COLO668 (cell line): ENCODE measurements at regions not wholly inside any gene's neighbourhood (a gene's known extent, or its start where the extent isn't known, plus 50 kb on each side); places are given as distances from the start of the nearest gene placed in this dataset.

Source experiments
- DNase-seq: peaks from one replicate; lab custom pipeline; 2025; ENCODE audit not compliant: unreplicated experiment; lab: John Stamatoyannopoulos, UW

DNA sequence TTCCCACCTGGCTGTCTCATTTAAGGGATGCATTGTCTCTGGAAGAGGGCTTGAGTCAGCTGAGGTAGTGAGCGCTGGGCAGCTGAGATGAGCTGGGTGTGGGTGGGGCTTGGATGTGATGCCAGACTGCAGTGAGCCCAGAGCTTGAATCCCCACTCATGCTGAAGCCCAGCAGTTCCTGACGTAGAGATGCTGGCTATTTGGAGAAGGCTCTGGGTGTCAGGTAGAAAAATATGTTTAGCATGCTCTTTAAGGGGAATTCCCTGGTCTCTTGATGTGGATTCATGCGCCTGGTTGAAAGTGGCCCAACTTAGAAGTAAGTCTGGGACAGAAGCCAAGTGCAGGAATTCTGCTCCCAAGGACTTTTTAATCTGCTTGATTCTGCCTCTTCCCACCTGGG is 241.5 kb upstream of the IGFBP3 start:
- DNase-seq: peak; percentile 65

DNA sequence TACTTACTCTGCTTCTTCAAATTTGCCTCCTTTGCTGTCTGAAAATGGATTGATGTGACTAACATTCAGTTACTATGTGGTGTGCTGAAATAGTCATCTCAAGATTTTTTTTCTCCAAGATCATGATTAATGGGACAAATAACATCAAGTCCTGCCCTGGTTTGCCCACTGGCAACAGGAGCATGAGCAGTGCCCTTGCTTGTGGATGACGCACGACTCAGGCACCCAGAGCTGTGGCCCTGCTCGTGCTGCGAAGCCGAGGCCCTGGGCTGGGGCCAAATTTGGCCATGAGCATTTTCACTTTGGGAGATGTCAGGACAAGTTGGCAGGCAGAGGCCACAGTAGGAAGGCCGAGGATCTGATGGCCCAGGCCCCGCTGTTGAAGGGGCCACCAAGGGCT is 239.8 kb upstream of the IGFBP3 start:
- DNase-seq: no peak

DNA sequence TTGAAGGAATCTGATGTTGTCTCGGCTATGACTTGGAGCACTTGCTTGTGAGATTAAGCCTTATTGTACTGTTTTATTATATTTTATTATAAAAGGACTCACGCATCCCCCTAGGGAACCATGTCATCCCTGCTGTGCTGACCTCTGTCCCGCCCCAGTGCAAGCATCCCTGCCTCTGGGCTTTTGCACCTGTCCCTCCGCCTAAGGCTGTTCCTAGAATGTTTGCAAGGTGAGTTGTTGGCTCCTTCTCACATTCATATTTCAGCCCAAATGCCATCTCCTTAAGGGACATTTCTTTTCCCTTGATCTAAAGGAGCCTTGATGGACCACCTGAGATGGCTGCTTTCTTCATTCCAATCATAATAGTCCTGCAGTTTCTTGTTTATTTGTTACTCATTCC is 236.9 kb upstream of the IGFBP3 start:
- DNase-seq: no peak

DNA sequence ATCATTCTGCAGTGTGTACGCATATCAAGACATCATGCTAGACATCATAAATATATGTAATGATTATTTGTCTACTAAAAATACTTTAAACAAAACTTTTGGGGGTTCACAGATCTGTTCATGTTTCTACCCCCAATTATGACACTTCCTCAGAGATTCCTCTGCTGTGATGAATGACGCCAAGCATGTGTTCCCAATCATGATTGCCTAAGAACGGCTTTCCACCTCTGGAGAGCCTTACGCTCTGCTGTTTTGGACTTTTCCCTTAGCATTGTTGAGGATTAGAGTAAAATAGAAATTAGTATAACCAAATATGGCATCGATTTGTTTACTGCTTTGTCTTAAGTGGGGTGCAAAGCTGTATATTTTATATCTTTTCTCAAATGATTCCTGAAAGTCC is 236.3 kb upstream of the IGFBP3 start:
- DNase-seq: no peak

DNA sequence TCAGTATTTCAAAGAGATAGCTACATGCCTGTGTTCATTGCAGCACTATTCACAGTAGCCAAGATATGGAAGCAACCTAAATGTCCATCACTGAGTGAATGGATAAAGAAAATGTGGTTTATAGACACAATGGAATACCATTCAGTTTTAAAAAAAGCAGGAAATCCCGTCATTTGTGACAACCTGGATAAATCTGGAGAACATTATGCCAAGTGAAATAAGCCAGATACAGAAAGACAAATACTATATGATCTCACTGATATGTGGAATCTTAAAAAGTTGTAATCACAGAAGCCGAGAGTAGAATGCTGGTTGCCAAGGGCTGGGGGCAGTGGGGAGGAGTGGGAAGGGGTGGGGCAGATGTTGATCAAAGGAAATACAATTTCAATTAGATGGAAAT is 235.8 kb upstream of the IGFBP3 start:
- DNase-seq: no peak

DNA sequence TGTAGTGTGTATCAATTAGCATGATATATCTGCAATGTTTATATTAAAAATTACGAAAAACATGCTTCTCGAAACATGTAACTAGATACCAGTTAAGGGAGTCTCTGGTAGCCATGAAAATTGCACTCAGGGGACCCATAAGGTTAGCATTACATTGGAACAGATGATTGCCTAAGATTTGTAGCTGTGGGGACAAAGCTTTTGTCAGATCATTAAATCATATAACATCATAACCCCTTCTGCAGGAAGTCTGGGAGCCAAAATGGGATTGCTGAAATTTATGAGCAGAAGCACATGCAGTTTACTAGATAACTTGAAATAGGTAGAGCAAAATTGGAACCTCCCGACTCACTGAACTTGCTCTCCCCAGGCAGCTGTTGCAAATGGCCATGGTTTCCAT is 235.0 kb upstream of the IGFBP3 start:
- DNase-seq: no peak

DNA sequence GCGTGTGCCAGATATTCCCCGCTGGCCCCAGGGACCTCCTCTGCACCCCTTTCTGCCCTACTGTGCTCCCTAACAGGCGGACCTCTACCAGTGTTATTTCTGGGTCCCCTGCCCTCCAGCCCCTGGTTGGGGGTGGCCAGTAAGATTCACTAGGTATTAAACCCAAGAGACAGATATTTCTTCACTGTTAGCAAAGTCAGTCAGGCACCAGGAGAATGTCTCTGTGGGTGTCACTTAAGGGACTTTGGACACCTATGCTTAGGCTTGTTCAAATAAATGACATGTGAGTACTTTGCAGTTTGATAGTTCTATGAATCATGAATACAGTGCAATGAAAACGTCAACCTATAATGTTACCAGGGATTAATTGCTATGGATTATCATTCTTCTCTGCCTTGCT is 234.3 kb upstream of the IGFBP3 start:
- DNase-seq: no peak

DNA sequence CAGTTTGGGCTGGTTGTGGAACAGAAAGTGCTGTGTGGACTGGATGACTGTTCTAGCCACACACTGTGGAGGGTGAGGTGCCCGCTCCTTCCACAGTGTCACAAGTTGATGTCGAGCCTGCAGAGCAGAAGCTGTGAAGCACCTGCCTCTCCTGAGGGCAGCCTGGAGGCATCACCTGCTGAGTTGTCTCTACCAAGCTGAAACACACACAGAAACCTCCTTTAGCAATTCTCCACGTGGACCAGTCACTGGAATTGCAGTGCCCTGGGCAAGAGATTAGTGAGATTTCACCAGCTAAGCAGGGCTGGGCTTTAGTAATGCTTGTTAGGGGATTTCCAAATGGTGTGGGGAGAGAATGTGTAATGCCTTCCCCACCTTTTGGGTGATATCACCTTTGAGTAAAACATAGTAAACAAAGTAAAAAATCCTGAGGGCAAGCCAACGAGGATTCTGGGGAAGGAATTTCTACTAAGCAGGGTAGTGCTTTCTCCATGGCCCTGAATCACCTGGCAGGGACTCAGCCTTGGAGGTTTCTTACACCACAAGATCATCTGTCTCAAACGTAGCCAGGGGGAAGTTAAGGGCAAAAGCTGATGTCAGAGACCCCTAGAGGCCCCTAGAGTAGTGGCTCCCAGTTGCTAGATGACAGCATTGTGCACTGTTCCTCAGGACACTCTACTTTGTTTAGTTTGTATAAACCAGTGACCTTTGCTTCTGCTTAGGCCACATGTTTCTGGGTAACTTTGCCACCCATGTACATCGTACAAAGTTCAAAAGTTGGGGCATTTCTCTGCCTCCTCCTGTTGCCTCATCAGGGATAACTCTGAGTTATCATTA is 233.1 kb upstream of the IGFBP3 start:
- DNase-seq: peak; percentile 77

DNA sequence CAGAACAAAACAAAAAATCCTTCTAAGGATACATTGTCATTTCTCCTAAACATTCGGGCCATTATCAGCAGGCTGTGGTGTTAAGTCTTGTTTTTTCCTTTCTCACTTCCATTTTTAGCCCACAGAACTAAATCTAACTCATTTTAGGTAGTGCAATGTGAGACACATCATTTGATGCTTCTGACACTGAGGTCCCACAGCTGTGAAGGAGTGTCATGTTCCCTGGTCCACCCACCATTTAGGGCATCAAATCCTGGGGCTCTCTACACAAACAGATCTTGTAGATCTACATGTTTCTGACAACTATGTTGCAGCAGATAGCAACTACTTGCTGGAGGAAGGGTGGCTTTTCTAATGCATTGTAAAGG is 232.5 kb upstream of the IGFBP3 start:
- DNase-seq: no peak

DNA sequence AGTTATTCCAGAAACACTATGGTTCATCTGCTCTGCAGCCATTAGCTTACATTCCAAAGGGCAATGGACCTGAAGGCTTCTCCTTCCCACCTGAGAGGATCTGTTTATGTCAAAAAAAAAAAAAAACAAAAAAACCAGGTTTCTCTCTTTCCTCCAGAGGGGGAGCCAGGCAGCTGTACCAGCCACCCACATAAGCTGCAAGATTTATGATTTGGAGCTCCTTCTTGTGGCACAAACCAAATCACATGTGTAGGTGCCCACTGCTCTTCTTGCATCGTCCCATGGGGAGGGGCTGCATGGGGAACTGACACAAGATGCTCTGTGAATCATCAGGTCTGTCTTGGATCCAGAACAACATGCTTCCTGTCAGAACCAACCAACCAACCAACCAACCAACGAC is 231.6 kb upstream of the IGFBP3 start:
- no peak for DNase-seq

DNA sequence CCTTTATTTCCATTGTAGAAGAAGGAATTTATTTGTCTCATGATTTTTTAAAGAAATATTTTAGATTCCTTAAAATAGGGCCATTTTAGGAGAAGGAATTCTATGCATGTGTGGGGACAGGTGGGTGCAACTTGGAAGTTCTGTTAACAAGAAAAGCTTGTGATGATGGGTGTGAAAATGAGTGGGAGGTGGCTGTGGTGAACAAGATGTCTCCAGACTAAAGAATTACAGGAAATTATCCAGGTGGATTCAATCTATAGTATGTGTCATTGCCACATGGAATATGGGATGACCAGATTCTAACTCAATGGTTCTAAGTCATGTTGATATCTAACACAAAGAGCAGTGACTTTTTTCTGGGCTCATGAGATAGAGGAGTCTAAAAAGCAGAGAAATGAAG is 229.6 kb upstream of the IGFBP3 start:
- DNase-seq: no peak

DNA sequence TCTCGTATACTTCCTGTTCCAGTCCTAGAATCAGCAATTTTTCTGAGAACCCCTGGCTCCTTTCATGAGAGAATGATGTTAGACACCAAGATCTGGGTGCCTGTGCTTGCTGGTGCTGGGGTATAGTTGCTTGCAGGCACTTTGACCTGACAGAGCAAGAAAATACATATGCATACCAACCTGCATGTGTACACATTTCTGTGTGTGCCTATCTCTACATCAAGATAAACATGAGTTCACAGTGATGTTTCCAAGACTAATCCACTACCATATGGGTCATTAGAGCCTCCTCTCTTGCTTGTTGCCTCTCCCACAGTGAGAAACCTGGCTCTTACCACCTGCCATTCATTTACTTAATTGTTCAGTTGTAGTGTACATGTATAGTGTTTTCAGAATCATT is 229.1 kb upstream of the IGFBP3 start:
- DNase-seq: no peak

DNA sequence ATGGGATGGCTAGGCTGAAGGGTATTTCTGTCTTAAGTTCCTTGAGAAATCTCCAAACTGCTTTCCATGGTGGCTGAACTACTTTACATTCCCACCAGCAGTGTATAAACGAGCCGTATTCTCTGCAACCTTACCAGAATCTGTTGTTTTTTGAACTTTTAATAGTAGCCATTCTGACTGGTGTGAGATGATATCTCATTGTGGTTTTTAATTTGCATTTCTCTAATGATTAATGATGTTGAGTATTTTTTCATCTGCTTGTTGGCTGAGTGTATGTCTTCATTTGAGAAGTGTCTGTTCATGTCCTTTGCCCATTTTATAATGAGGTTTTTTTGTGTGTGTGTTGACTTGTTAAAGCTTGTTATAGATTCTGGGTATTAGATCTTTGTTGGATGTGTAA is 226.8 kb upstream of the IGFBP3 start:
- DNase-seq: no peak

DNA sequence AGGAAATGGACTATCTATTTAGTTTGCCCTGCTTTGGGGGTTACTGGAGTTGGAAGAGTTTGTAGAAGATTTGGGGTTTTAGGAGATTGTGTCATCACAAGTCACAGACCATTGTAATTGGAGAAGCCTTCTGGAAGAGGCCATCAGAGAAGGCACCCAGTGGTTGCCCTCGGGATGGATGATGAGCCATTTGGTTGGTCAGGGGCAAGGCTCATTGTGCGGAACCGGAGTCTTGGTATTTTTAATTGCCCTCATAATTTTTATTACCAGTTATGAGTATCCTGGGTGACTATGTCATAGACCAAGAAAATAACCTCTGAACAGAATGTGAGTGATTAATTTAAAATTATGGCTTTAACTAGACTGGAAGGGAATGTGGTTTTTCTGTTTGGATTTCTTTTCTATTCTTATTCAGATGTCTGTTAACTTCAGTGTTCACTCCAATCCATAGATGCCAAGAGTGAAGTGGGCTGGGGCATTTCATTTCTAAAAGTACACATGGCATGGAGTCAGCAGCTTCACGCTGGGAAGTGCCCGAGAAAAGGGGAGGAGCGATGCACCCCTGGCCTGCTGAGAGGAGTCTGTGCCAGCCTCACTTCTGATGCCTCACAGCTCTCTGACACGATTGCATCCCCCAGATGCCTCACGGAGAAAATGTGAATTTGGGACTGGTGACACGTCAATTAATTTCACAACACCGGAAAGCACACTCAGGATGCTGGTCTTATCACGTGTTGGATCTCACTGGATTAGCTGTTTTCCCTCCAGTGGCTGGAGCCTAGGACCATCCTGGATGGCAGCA is 225.6 kb upstream of the IGFBP3 start:
- no peak for DNase-seq

DNA sequence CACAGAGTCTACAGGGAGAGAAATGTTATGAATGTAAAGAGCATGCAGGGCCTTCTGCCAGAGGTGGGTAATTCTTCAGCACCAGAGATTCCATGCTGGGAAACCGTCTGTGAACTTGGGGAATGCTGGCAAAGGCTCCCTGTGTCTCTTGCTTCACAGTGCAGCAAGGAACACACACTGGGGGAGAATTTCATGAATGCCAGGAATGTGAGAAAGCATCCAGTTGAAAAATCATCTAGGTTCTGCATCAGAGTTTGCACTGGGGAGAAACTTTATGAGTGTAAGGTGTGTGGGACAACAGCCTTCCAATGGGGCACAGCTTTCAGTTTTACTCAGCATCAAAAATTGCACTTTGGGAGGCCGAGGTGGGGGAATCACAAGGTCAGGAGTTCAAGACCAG is 224.3 kb upstream of the IGFBP3 start:
- DNase-seq: no peak

DNA sequence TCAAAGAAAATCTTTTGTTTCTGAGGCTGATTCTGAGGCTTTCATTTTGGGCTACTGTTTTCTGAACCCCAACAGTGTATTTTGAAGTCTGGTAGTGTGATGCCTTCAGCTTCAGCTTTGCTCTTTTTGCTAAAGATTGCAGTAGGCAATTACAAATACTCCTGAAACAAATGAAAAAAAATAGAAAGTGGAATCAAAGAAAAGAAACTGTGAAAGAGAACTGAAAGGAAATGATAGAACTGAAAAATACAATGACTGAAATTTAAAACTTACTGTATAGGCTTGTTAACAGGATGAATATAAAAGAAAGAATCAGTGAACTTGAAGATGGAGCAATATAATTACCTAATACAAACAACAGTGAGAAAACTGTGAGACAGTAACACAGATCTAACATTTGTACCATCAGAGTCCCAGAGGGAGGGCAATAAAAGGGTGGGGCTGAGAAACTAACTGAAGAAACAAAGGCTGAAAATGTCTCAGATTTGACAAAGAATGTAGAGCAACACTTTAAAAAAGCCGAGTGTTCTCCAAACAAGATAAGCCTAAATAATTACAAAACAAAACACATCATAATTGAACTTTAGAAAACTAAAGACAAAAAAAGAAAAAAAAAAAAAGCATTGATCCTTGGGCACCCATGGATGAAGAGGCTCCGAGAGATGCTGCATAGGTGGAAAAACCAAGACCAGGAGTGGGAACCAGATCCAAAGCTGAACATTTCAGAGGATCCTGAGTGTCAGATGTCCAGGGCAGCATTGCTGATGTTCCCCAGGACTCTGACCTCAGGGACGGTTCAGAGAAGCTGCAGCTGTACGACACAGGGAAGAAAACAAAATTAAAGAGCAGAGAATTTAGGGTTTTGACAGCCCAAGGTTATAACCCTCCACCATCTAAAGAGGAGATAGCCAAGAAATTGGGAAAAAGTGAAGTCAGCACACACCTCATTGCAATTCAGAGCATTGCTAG is 223.2 kb upstream of the IGFBP3 start:
- DNase-seq: no peak

DNA sequence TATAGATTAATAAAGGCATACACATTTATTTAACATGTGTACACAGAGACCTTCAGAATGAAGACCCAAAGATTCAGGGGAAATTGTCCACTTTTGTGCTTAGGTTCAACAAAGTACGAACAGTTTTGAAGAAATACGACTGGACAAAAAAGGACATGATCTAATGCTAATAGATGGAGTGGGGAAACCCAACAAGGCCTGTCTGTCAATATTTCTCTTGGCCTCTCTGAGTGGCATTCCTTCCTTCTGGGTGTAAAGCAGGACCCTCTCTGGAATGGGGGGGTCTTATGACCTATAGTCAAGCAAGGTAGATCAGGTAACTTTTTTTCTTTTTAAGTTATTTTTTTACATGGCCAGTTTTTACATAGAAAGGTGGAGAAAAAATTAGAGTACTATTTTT is 222.3 kb upstream of the IGFBP3 start:
- DNase-seq: no peak

DNA sequence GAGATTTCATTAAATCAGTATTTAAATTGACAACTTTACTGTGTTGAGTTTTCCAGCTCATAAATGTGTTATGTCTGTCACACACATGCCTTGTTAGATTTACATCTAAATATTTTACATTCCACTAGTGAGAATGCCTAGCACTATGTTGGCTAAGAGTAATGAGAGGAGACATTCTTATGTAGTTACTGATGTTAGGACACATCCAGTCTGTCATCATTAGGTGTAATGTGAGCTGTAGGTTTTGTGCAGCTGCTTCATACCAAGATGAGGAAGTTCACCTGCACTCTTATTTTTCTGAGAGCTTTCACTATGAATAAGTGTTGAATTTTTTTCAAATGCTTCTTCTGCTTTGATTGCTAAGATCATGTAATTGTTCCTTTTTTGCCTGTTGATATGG is 218.0 kb upstream of the IGFBP3 start:
- no peak for DNase-seq

DNA sequence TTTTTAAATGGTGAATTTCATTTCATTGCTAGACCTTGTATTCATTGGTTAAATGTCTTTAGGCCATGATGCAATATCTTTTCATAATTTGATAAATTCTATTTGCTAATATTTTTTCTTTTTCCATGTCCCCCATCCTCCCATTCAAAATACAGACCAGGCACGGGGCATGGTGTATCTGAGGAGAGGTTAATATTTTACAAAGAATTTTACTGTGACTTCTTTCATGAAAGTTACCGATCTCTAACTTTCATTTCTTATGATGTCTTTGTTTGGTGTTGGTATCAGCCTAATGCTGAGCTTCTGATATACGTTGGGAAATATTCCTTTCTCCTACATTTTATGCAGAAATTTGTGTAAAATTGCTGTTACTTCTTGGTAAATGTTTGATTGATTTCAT is 216.7 kb upstream of the IGFBP3 start:
- no peak for DNase-seq

DNA sequence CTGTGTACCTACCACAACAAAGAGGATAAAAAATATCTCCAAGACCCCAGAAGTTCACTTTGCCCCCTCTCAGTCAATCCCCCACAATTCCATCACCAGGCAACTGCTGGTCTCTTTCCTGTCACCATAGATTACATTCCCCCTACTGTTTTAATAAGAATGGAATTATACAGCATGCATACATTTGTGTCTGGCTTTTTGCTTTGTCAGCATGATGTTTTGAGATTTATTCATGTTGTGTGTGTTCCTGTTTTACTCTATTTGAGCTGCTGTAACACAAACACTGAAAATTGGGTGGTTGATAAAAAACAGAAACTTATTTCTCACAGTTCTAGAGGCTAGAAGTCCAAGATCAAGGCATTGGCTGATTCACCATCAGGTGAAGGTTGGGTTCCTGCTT is 214.5 kb upstream of the IGFBP3 start:
- DNase-seq: no peak

DNA sequence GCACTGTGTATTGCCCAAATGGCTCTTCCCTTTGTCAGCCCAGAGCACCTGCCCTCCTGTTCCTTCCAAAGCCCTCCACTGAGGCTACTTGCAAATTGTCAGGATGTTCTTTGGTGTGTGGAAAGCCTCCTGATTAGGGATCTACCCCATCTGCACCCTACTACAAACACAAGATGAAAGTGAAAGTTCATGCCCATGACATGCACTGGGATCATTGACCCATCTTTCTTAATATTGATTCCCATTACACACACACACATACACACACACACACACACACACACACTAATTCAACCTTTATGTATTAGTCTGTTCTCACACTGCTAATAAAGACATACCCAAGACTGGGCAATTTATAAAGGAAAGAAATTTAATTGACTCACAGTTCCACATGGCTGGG is 213.7 kb upstream of the IGFBP3 start:
- no peak for DNase-seq
